ENCODE measurements at regions not wholly inside any gene's neighbourhood (a gene's known extent, or its start where the extent isn't known, plus 50 kb on each side); places are given as distances from the start of the nearest gene placed in this dataset.

DNA sequence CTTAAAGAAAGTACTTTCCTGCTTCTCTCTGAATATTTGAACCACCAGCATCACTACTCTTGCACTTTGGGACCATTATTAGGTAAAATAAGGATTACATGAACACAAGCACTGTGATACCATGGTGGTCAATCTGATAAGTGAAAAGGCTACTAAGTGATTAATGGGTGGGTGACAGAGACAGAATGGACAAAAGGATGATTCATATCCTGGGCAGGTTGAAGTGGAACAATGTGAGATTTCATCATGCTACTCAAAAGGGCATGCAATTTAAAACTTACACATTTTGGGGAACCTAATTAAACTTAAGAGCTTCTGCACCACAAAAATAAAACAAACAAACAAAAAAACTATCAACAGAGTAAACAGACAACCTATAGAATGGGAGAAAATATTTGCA is 172.0 kb upstream of the CD96 start:
- no peak for DNase-seq (ENCODE audit: extremely low read depth, low read depth)
- TF ChIP-seq, protein P1, sequence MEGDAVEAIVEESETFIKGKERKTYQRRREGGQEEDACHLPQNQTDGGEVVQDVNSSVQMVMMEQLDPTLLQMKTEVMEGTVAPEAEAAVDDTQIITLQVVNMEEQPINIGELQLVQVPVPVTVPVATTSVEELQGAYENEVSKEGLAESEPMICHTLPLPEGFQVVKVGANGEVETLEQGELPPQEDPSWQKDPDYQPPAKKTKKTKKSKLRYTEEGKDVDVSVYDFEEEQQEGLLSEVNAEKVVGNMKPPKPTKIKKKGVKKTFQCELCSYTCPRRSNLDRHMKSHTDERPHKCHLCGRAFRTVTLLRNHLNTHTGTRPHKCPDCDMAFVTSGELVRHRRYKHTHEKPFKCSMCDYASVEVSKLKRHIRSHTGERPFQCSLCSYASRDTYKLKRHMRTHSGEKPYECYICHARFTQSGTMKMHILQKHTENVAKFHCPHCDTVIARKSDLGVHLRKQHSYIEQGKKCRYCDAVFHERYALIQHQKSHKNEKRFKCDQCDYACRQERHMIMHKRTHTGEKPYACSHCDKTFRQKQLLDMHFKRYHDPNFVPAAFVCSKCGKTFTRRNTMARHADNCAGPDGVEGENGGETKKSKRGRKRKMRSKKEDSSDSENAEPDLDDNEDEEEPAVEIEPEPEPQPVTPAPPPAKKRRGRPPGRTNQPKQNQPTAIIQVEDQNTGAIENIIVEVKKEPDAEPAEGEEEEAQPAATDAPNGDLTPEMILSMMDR (IDR thresholded peaks at IDR 0.05; ENCODE audit: low read depth, low read length): no peak

DNA sequence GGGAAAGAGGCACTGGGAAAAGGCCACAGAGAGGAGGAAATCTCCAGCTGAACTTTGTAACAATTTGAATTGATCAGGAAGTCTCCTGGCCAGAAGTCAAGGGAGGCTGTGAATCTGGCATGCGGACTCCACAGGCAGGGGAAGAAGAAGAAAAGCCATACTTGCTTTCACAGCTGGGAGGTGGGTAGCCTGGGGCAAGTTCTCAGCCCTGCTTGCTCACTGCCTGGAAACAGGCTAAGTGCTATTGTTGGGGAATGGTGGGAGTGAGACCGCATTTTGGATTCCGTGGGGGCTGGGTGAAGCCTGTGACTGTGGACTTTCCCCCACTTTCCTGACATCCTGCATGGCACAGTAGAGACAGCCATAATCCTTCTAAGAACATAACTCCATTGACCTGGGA is 168.8 kb upstream of the CD96 start:
- DNase-seq (ENCODE audit: extremely low read depth, low read depth): no peak
- TF ChIP-seq, protein P1 (IDR thresholded peaks at IDR 0.05; ENCODE audit: low read depth, low read length): no peak

DNA sequence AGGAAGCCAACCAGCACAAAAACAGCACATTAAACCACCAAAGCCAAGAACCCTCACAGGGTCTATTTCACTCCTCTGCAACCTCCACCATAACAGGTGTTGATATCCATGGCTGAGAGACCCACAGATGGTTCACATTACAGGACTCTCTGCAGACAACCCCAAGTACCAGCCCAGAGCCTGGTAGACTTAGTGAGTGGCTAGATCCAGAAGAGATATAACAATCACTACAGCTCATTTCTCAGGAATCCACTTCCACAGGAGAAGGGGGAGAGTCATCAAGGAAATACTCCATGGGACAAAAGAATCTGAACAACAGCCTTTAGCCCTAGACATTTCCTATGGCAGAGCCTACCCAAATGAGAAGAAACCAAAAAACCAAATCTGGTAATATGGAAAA is 168.1 kb upstream of the CD96 start:
- TF ChIP-seq, protein P1 (IDR thresholded peaks at IDR 0.05; ENCODE audit: low read depth, low read length): no peak
- no peak for DNase-seq (ENCODE audit: extremely low read depth, low read depth)

DNA sequence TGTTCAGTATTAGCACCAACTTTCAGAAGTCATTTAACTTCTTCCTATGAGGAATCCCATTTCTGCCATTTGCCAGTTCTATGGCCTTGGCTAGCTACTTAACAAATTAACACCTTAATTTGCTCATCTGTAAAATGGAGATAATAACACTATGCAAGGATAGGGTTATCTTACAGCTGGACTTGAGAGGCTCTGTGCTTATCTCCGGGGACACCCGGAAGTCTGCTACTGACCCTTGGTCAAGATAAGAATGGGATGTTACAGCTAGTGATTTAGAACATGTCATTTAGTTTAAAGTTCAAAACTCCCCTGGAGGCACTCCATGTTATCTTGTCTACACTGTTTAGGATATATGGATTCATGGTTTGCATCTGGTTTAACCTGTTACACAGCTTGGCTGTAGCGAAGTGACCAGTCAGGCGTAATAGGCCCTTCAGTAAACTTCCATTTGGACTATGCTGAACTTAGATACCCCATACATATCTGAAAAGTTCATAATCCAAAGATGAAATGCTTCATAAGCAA is 156.0 kb upstream of the CD96 start:
- no peak for DNase-seq (ENCODE audit: extremely low read depth, low read depth)
- TF ChIP-seq, protein P1 (IDR thresholded peaks at IDR 0.05; ENCODE audit: low read depth, low read length): no peak

DNA sequence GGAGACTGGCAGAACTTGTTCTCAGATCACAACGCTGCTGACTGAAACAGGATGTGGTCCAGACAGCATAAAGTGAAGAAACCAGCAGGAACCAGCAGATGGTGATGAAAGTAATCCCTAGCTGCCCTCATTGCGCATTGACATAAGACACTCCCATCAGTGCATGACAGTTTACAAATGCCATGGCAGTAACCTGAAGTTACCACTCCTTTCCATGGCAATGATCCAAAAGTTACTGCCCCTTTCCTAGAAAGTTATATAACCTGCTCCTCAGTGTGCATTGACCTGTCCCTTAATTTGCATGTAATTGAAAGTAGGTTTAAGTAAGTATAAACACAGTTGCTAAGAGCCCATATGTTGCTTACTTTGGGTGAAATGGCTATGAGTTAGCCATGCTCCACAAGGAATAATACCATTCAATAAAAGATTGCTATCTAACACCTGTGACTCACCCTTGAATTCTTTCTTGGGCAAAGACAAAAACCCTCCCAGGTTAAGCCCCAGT is 149.1 kb upstream of the CD96 start:
- no peak for DNase-seq (ENCODE audit: extremely low read depth, low read depth)
- TF ChIP-seq, protein P1 (IDR thresholded peaks at IDR 0.05; ENCODE audit: low read depth, low read length): no peak

DNA sequence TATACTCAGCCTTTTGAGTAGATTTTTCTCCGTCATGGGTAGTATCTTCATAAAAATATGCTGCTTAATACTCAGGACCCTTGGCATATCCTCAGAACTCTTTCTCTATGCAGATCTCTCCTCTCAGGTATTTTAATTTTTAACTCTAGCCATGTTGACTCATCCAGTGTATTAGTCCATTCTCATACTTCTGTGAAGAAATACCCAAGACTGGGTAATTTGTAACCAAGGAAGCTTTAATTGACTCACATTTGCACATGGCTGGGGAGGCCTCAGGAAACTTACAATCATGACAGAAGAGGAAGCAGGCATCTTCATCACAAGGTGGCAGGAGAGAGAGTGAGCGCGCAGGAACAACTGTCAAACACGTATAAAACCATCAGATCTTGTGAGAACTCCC is 129.3 kb upstream of the CD96 start:
- TF ChIP-seq, protein P1 (IDR thresholded peaks at IDR 0.05; ENCODE audit: low read depth, low read length): no peak

DNA sequence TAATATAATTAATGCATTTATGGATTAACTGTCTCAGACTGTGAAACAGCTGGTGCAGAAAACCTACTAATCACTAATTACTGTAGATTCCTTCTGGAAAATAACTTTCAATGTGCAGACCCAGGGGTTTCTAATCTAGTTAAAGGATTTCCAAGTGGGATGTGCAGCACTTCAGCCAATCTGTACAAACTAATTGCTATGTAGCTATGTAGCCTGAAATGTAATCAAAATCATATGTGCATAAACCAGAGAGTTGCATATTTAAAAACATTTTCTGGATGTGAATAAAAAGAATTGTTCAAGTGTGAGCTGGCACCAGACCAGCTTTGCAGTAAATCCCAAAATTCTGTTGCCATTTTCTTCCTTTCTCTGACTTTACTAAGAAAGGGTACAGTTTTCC is 127.5 kb upstream of the CD96 start:
- TF ChIP-seq, protein P1 (IDR thresholded peaks at IDR 0.05; ENCODE audit: low read depth, low read length): no peak
- DNase-seq (ENCODE audit: extremely low read depth, low read depth): no peak

More for the DNA sequence above, 129.3 kb upstream of the CD96 start:
- no peak for DNase-seq (ENCODE audit: extremely low read depth, low read depth)

Data from AG09319 (cell line).